Smooth muscle cell (in vitro differentiated cells): ENCODE measurements at regions not wholly inside any gene's neighbourhood (a gene's known extent, or its start where the extent isn't known, plus 50 kb on each side); places are given as distances from the start of the nearest gene placed in this dataset.
A peak's percentile ranks its signal among the peaks of the same experiment; 100 is the strongest.

Source experiments
- DNase-seq: peaks from one replicate; lab custom pipeline; 2025; ENCODE audit not compliant: unreplicated experiment; lab: John Stamatoyannopoulos, UW
- H2AFZ ChIP-seq: fragments of 200-600 bp; sonication (generic); 2 replicates; pipeline ENCODE4 v1.6.0; 2016; ENCODE audit warnings: antibody characterized with exemption, low read depth, mild to moderate bottlenecking
- H3F3A ChIP-seq: fragments of 200-600 bp; sonication (generic); 2 replicates; pipeline ENCODE4 v1.6.0; 2017; ENCODE audit warnings: antibody characterized with exemption, low read depth
- H3K27ac ChIP-seq: fragments of 200-600 bp; sonication (generic); 2 replicates; pipeline ENCODE4 v1.5.1; 2016; ENCODE audit warnings: low read depth, mild to moderate bottlenecking
- H3K27me3 ChIP-seq: fragments of 200-600 bp; sonication (generic); 2 replicates; pipeline ENCODE4 v1.6.1; 2016; ENCODE audit warnings: low read depth, mild to moderate bottlenecking
- H3K36me3 ChIP-seq: fragments of 200-600 bp; sonication (generic); 2 replicates; pipeline ENCODE4 v1.5.1; 2016; ENCODE audit warnings: low read depth
- H3K4me1 ChIP-seq: fragments of 200-600 bp; sonication (generic); 2 replicates; pipeline ENCODE4 v1.5.1; 2016; ENCODE audit warnings: low read depth
- H3K4me2 ChIP-seq: fragments of 200-600 bp; sonication (generic); 2 replicates; pipeline ENCODE4 v1.6.0; 2016; ENCODE audit warnings: mild to moderate bottlenecking
- H3K4me3 ChIP-seq: fragments of 200-600 bp; sonication (generic); 2 replicates; pipeline ENCODE4 v1.5.1; 2016; ENCODE audit warnings: mild to moderate bottlenecking
- H3K79me2 ChIP-seq: fragments of 200-600 bp; sonication (generic); 2 replicates; pipeline ENCODE4 v1.6.0; 2016; ENCODE audit warnings: low read depth, mild to moderate bottlenecking
- H3K9ac ChIP-seq: fragments of 200-600 bp; sonication (generic); 2 replicates; pipeline ENCODE4 v1.6.0; 2016; ENCODE audit warnings: low read depth
- H3K9me3 ChIP-seq: fragments of 200-600 bp; sonication (generic); replicated peaks from 2 replicates; pipeline ENCODE4 v1.5.1; 2016; ENCODE audit warnings: low read depth
- H4K20me1 ChIP-seq: fragments of 200-600 bp; sonication (generic); 2 replicates; pipeline ENCODE4 v1.6.0; 2016; ENCODE audit warnings: low read depth
- CTCF ChIP-seq: fragments of 200-600 bp; sonication (generic); IDR thresholded peaks from 2 replicates; pipeline ENCODE4 v1.5.1; 2017; ENCODE audit warnings: borderline replicate concordance, mild to moderate bottlenecking, antibody characterized with exemption; ENCODE audit not compliant: insufficient read depth, poor library complexity, severe bottlenecking
- WGBS: methylation state at CpG from one replicate; pipeline ENCODE4 v1.1.7; 2016; ENCODE audit warnings: low lambda C conversion rate; 5-methylcytosine and 5-hydroxymethylcytosine counted together

DNA sequence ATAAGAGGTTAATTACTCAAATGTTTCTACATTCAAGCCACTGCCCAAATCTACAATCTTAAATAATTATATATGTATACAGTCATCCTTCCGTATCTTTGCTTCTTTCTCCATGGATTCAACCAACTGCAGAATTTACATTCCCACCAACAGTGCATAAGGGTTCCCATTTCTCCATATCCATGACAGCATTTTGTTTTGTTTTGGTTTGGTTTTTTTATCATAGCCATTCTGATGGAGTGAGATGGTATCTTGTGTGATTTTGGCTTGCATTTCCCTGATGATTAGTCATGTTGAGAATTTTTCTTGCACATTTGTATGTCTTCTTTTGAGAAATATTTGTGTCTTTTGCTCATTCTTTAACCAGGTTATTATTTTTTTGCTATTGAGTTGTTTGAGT, 198.5 kb downstream of the C6orf118 start:
- no peaks in the 10 kb centered on the region for H3K4me1 ChIP-seq

DNA sequence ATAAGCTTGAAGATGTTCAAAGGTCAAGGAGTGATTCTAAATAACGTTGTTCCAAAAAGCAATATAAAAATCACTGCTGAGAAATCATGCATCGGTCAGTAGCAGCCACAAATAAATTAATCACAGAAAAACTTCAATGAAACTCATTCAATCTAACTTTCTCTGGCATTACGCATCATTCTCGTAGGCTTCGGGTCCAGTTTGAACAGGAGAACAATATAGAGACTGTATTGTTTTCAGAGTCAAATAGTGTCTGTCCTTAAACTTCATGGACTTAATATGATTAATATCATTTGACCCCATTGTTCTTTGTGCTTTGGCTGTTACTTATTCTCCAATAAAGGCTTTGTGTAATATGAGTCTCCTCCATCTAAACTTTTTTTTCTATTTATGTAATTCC, 200.4 kb downstream of the C6orf118 start:
- Histone ChIP-seq H3K27me3 (no peaks in the 10 kb centered on the region), H3K79me2 (no peaks in the 10 kb centered on the region), H3K4me1 (no peaks in the 10 kb centered on the region), H3F3A (no peaks in the 10 kb centered on the region), H3K9ac (no peak overlapping the region), H3K4me3 (no peak overlapping the region), H4K20me1 (no peaks in the 10 kb centered on the region), H3K27ac (no peak overlapping the region), H3K36me3 (no peaks in the 10 kb centered on the region), H3K4me2 (no peak overlapping the region), H2AFZ (no peak overlapping the region), H3K9me3 (no peaks in the 10 kb centered on the region)
- TF ChIP-seq CTCF: no peak
- DNase-seq: no peak
- 90% methylated on average over 5 of the region's 5 CpGs for WGBS

More for the DNA sequence above, 198.5 kb downstream of the C6orf118 start:
- H3K4me2 ChIP-seq: no peak overlapping the region
- no peaks in the 10 kb centered on the region for H3K9me3 ChIP-seq
- no peak overlapping the region for H2AFZ ChIP-seq
- H3K27ac ChIP-seq: no peak overlapping the region
- no peaks in the 10 kb centered on the region for H3F3A ChIP-seq
- no peak for DNase-seq
- no peaks in the 10 kb centered on the region for H3K27me3 ChIP-seq
- TF ChIP-seq CTCF: no peak
- no peak overlapping the region for H3K9ac ChIP-seq
- no peaks in the 10 kb centered on the region for H3K36me3 ChIP-seq
- H4K20me1 ChIP-seq: no peaks in the 10 kb centered on the region
- 90% methylated on average over 1 of the region's 1 CpG for WGBS
- no peaks in the 10 kb centered on the region for H3K79me2 ChIP-seq
- H3K4me3 ChIP-seq: no peak overlapping the region

GRCh38 chr6:165106261-165106660, 203.1 kb downstream of the C6orf118 start:
- Histone ChIP-seq H3K4me1 (no peaks in the 10 kb centered on the region), H2AFZ (no peak overlapping the region), H3K4me3 (no peak overlapping the region), H3K36me3 (no peaks in the 10 kb centered on the region), H4K20me1 (no peaks in the 10 kb centered on the region), H3K4me2 (no peak overlapping the region), H3K79me2 (no peaks in the 10 kb centered on the region), H3K27me3 (no peaks in the 10 kb centered on the region), H3K27ac (peak overlapping the region; percentile 45), H3K9me3 (no peaks in the 10 kb centered on the region), H3K9ac (peak overlapping the region; percentile 7), H3F3A (no peaks in the 10 kb centered on the region)
- no peak for TF ChIP-seq CTCF
- WGBS: 85% methylated on average over 2 of the region's 2 CpGs
- no peak for DNase-seq

GRCh38 chr6:165098165-165098564, 211.2 kb downstream of the C6orf118 start:
- Histone ChIP-seq H3K27me3 (no peaks in the 10 kb centered on the region), H4K20me1 (no peaks in the 10 kb centered on the region), H3F3A (no peaks in the 10 kb centered on the region), H3K4me1 (no peaks in the 10 kb centered on the region), H3K9me3 (no peaks in the 10 kb centered on the region), H3K9ac (no peak overlapping the region), H3K79me2 (no peaks in the 10 kb centered on the region), H3K4me3 (no peak overlapping the region), H3K36me3 (no peaks in the 10 kb centered on the region), H3K4me2 (no peak overlapping the region), H3K27ac (no peak overlapping the region), H2AFZ (no peak overlapping the region)
- TF ChIP-seq CTCF: peak; percentile 33
- 93% methylated on average over 4 of the region's 4 CpGs for whole genome bisulfite sequencing
- DNase-seq: no peak
